Heart right ventricle (tissue), 16 donors: ENCODE measurements at regions not wholly inside any gene's neighbourhood (a gene's known extent, or its start where the extent isn't known, plus 50 kb on each side); places are given as distances from the start of the nearest gene placed in this dataset.

Experiments
- ATAC-seq, 8 donors: fragments of 200-7000 bp; cut with Tn5 transposase; one replicate each; pipeline ENCODE4 v1.9.1; 2020; ENCODE audit warnings: mild to moderate bottlenecking in 8 of 8, moderate library complexity in 8 of 8, moderate number of reproducible peaks in 1 of 8
- DNase-seq, 2 donors: peaks; one replicate each; pipeline ENCODE4 v3.0.0-alpha.2; 2020
- H3K27ac ChIP-seq, 10 donors: fragments of 200-600 bp; sonication (generic) in 2 of 10; one replicate each; pipeline versions ENCODE4 v1.5.0 to v1.8.0; 2020 to 2022; ENCODE audit warnings: mild to moderate bottlenecking in 3 of 10
- H3K27me3 ChIP-seq, 7 donors: fragments of 200-600 bp; one replicate each; pipeline ENCODE4 v1.8.0; 2021 to 2022; ENCODE audit warnings: mild to moderate bottlenecking in 2 of 7
- H3K36me3 ChIP-seq, 9 donors: fragments of 200-600 bp; sonication (generic) in 1 of 9; one replicate each; pipeline versions ENCODE4 v1.5.0 to v1.8.0; 2020 to 2022; ENCODE audit warnings: mild to moderate bottlenecking in 2 of 9
- H3K4me1 ChIP-seq, 9 donors: fragments of 200-600 bp; sonication (generic) in 1 of 9; one replicate each; pipeline versions ENCODE4 v1.5.0 to v1.8.0; 2020 to 2022; ENCODE audit warnings: mild to moderate bottlenecking in 4 of 9
- H3K4me3 ChIP-seq, 10 donors: fragments of 200-600 bp; sonication (generic) in 2 of 10; one replicate each; pipeline versions ENCODE4 v1.5.0 to v1.8.0; 2020 to 2022; ENCODE audit warnings: mild to moderate bottlenecking in 7 of 10, moderate library complexity in 2 of 10
- H3K9me3 ChIP-seq, 11 donors: fragments of 200-600 bp in 10 of 11; sonication (generic) in 2 of 11; one replicate each; pipeline versions ENCODE4 v1.5.0 to v1.8.0; 2013 to 2022; ENCODE audit warnings: mild to moderate bottlenecking in 2 of 11, control low read depth in 1 of 11, moderate library complexity in 1 of 11
- CTCF ChIP-seq, 9 donors: fragments of 200-600 bp; sonication (generic) in 2 of 9; IDR thresholded peaks; one replicate each; pipeline versions ENCODE4 v1.5.0 to v1.8.0; 2021 to 2022; ENCODE audit warnings: antibody characterized with exemption in 9 of 9, mild to moderate bottlenecking in 5 of 9, moderate library complexity in 1 of 9
- WGBS, 2 donors: extraction: QIAGEN DNeasy Blood & Tissue Kit; methylation state at CpG; one replicate each; pipeline ENCODE4 v1.1.7; 2013; ENCODE audit warnings: inconsistent platforms in 1 of 2; 5-methylcytosine and 5-hydroxymethylcytosine counted together
- intact Hi-C, 10 donors: fragments of 100-400 bp; cut with DNase I; formaldehyde crosslinking; loops; one replicate each; pipeline versions ENCODE4 v1.11.1 to v1.14.2; 2022
- donor health status: Arrhythmogenic right ventricular cardiomyopathy.
- donor health status: ischemic (EF 13 %, LVEDD 7.1; RV severe dilation, severe dysfunction).
- donor health status: healthy with polysubstance abuse.
- donor health status: DM: no; HTN: yes; CAD: no.
- donor health status: DM: no; HTN: no; CAD: no.
- donor health status: ischemic (EF 25% LVEDD 6.9; RV normal size, moderate dysfunction).
- donor health status: ischemic (EF 25% LVEDD 5.7; RV mildly dilated, moderate dysfunction).
- donor health status: healthy.
- donor health status: DM: yes; HTN: yes; CAD: no.
- donor health status: Ischemic cardiomyopathy.
- donor health status: ischemic (EF 35%, LVEDD 5.7; RV mildly dilated, moderate dysfunction).
- donor health status: nonischemic (EF 11% LVEDD 7.7; RV severe dilation, severe dysfunction).
- donor health status: DM: yes; HTN: yes; CAD: no.
- donor health status: PGD.
- donor health status: ischemic (EF 29% LVEDD 5.4; RV normal size, mild dysfunction).
- donor health status: nonischemic (EF 23%, LVEDD 6.1; RV moderate dilation, normal function).

GRCh38 chr6:165820407-165820806 is 157.4 kb upstream of the PDE10A start:
- Histone ChIP-seq H3K36me3 (no peaks in the 10 kb centered on the region), H3K27ac (no peak overlapping the region), H3K9me3 (no peaks in the 10 kb centered on the region), H3K4me1 (peaks cover 0 to 5% (median 0%) of the 10 kb centered on the region in 9 donors), H3K4me3 (no peak overlapping the region), H3K27me3 (peaks cover 0 to 26% (median 5%) of the 10 kb centered on the region in 7 donors)
- no peak for ATAC-seq
- intact Hi-C loops, result no loop called here
- 75 to 84% methylated on average over 4 of the region's 4 CpGs for WGBS, 2 donors
- TF ChIP-seq CTCF (IDR thresholded peaks at IDR 0.05), result no peak
- DNase-seq, result no peak

GRCh38 chr6:165819394-165819793 is 156.4 kb upstream of the PDE10A start:
- Histone ChIP-seq H3K4me1 (peaks cover 0 to 5% (median 0%) of the 10 kb centered on the region in 9 donors), H3K36me3 (no peaks in the 10 kb centered on the region), H3K9me3 (no peaks in the 10 kb centered on the region), H3K4me3 (peak overlapping the region in 3 of 10 donors; percentile 5 to 22 (median 14)), H3K27me3 (peaks cover 0 to 26% (median 5%) of the 10 kb centered on the region in 7 donors), H3K27ac (no peak overlapping the region)
- intact Hi-C loops, result no loop called here
- peak in 1 of 9 donors; percentile 7 for TF ChIP-seq CTCF (IDR thresholded peaks at IDR 0.05)
- 40 to 41% methylated on average over 21 of the region's 21 CpGs for WGBS, 2 donors
- ATAC-seq, result peak in 6 of 8 donors; percentile 26 to 59 (median 42)
- DNase-seq, result no peak

- no peak for ATAC-seq
- TF ChIP-seq CTCF (IDR thresholded peaks at IDR 0.05), result no peak
- Histone ChIP-seq H3K4me1 (peaks cover 0 to 5% (median 0%) of the 10 kb centered on the region in 9 donors), H3K27ac (no peak overlapping the region), H3K27me3 (peaks cover 0 to 26% (median 5%) of the 10 kb centered on the region in 7 donors), H3K4me3 (no peak overlapping the region), H3K9me3 (no peaks in the 10 kb centered on the region), H3K36me3 (no peaks in the 10 kb centered on the region)
- intact Hi-C loops, result no loop called here
- no peak for DNase-seq
- 85 to 92% methylated on average over 4 of the region's 4 CpGs for WGBS, 2 donors
Measured at GRCh38 chr6:165818200-165818599, 155.2 kb upstream of the PDE10A start.

- TF ChIP-seq CTCF (IDR thresholded peaks at IDR 0.05), result no peak
- H3K27ac ChIP-seq, result no peak overlapping the region
- intact Hi-C loops, result no loop called here
- peaks cover 0 to 5% (median 0%) of the 10 kb centered on the region in 9 donors for H3K4me1 ChIP-seq
- no peak overlapping the region for H3K4me3 ChIP-seq
- WGBS, 2 donors, result 87 to 93% methylated on average over 7 of the region's 7 CpGs
- H3K36me3 ChIP-seq, result no peaks in the 10 kb centered on the region
- H3K27me3 ChIP-seq, result peaks cover 0 to 26% (median 5%) of the 10 kb centered on the region in 7 donors
- ATAC-seq (no peak), DNase-seq (no peak)
- H3K9me3 ChIP-seq, result no peaks in the 10 kb centered on the region
Measured at GRCh38 chr6:165817771-165818170, 154.7 kb upstream of the PDE10A start.
